SK-N-MC (cell line): ENCODE measurements at regions not wholly inside any gene's neighbourhood (a gene's known extent, or its start where the extent isn't known, plus 50 kb on each side); places are given as distances from the start of the nearest gene placed in this dataset.

Source experiments
- DNase-seq: peaks from one replicate; pipeline ENCODE4 v3.0.0-alpha.2; 2011; ENCODE audit warnings: low read depth, low spot score
- H3K27ac ChIP-seq: fragments of 200-600 bp; sonication (generic); 2 replicates; pipeline ENCODE4 v1.5.1; 2016; ENCODE audit warnings: mixed run types
- H3K36me3 ChIP-seq: fragments of 200-600 bp; sonication (generic); 2 replicates; pipeline ENCODE4 v1.6.1; 2017; ENCODE audit warnings: antibody characterized with exemption, low read length, mixed read lengths; ENCODE audit not compliant: insufficient read depth
- H3K4me3 ChIP-seq: fragments of 200-600 bp; sonication (generic); 2 replicates; pipeline ENCODE4 v1.5.1; 2016
- H3K9ac ChIP-seq: fragments of 200-600 bp; sonication (generic); 2 replicates; pipeline ENCODE4 v1.8.0; 2017; ENCODE audit warnings: mixed run types, mixed read lengths; ENCODE audit not compliant: insufficient read length
- H3K9me3 ChIP-seq: fragments of 200-600 bp; sonication (generic); 2 replicates; pipeline ENCODE4 v1.6.1; 2017; ENCODE audit warnings: low read depth, mild to moderate bottlenecking, antibody characterized with exemption, low read length, moderate library complexity, mixed read lengths
- EZH2 ChIP-seq: fragments of 200-600 bp; sonication (generic); IDR thresholded peaks from one replicate; pipeline ENCODE4 v1.6.1; 2017; ENCODE audit warnings: antibody characterized with exemption
- FOXP2 ChIP-seq: optimal IDR thresholded peaks from 2 replicates; pipeline ENCODE3; 2011; ENCODE audit warnings: mild to moderate bottlenecking, moderate library complexity; ENCODE audit not compliant: insufficient read depth; ENCODE audit errors: extremely low read length, control extremely low read depth
- POLR2AphosphoS5 ChIP-seq: IDR thresholded peaks from 2 replicates; pipeline ENCODE4 v1.6.1; 2012; ENCODE audit warnings: mild to moderate bottlenecking, low read depth, low read length, borderline replicate concordance

DNA sequence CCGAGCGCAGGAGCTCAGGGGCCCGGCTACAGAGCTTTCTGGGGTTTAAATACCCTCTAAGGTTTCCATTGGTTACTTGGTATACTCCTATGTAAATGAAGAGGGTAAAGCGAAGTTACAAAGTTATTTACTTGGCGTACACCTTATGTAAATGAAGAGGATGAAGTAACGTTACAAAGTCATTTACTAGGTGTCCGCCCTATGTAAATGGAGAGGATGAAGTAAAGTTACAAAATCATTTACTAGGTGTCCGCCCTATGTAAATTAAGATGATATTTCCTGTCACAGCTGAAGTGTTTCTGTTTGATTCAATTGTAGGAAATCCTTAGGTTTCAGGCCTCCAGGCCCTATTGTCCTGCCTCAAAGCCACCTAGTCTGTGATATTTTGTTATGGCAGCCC is 358.2 kb downstream of the MTRR start:
- Histone ChIP-seq H3K27ac (no peak overlapping the region), H3K9me3 (no peaks in the 10 kb centered on the region), H3K4me3 (no peak overlapping the region), H3K36me3 (no peaks in the 10 kb centered on the region), H3K9ac (no peak overlapping the region)
- no peak for DNase-seq
- TF ChIP-seq EZH2, result no peak
- TF ChIP-seq POLR2AphosphoS5, result no peak
- TF ChIP-seq FOXP2, result no peak

GRCh38 chr5:8229551-8229950 is 360.6 kb downstream of the MTRR start:
- H3K36me3 ChIP-seq, result no peaks in the 10 kb centered on the region
- TF ChIP-seq FOXP2 (no peak), POLR2AphosphoS5 (no peak), EZH2 (no peak)
- no peak overlapping the region for H3K9ac ChIP-seq
- H3K4me3 ChIP-seq, result no peak overlapping the region
- no peak overlapping the region for H3K27ac ChIP-seq
- no peaks in the 10 kb centered on the region for H3K9me3 ChIP-seq
- no peak for DNase-seq

- DNase-seq, result no peak
- no peak for TF ChIP-seq FOXP2
- no peak for TF ChIP-seq POLR2AphosphoS5
- TF ChIP-seq EZH2, result no peak
These were observed 361.9 kb downstream of the MTRR start for GRCh38 chr5:8230868-8231267.

GRCh38 chr5:8233479-8233878 is 364.5 kb downstream of the MTRR start:
- Histone ChIP-seq H3K4me3 (no peak overlapping the region), H3K9me3 (no peaks in the 10 kb centered on the region), H3K36me3 (no peaks in the 10 kb centered on the region), H3K9ac (no peak overlapping the region), H3K27ac (no peak overlapping the region)
- TF ChIP-seq POLR2AphosphoS5 (no peak), FOXP2 (no peak), EZH2 (no peak)
- no peak for DNase-seq

More at GRCh38 chr5:8230868-8231267, 361.9 kb downstream of the MTRR start:
- Histone ChIP-seq H3K27ac (no peak overlapping the region), H3K36me3 (no peaks in the 10 kb centered on the region), H3K9me3 (no peaks in the 10 kb centered on the region), H3K9ac (no peak overlapping the region), H3K4me3 (no peak overlapping the region)

DNA sequence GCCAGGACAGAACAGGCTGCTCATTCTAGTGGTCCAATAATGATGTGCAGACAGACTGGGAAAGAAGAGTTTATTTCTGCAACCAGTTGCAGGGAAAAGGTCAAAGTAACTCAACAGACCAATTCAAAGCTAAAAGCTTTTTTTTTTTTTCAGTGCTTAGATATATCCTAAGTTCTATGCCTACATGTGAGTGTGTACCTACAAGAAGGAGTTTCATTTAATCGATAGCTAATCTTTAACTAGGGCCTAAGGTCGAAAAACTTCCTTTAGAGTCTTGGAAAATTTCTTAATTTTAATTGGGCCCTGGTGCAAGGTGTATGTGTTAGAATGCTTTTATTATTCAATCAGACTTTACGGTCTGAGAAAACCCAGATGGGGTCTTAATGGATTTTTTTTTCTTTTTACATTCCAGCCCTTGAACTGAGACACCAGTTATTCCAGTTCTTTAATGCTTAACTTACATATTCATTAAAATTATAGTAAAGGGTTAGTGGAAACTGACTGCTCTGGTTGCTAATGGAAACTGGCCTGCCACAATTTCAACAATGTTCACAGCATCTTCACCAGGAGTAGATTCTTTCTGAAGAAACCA is 365.3 kb downstream of the MTRR start:
- Histone ChIP-seq H3K9me3 (no peaks in the 10 kb centered on the region), H3K36me3 (no peaks in the 10 kb centered on the region), H3K4me3 (no peak overlapping the region), H3K27ac (no peak overlapping the region), H3K9ac (no peak overlapping the region)
- TF ChIP-seq FOXP2, result no peak
- no peak for TF ChIP-seq POLR2AphosphoS5
- no peak for TF ChIP-seq EZH2
- no peak for DNase-seq

GRCh38 chr5:8238080-8238479 is 369.1 kb downstream of the MTRR start:
- Histone ChIP-seq H3K9ac (no peak overlapping the region), H3K27ac (no peak overlapping the region), H3K36me3 (no peaks in the 10 kb centered on the region), H3K9me3 (no peaks in the 10 kb centered on the region), H3K4me3 (no peak overlapping the region)
- TF ChIP-seq POLR2AphosphoS5 (no peak), FOXP2 (no peak), EZH2 (no peak)
- DNase-seq, result no peak

DNA sequence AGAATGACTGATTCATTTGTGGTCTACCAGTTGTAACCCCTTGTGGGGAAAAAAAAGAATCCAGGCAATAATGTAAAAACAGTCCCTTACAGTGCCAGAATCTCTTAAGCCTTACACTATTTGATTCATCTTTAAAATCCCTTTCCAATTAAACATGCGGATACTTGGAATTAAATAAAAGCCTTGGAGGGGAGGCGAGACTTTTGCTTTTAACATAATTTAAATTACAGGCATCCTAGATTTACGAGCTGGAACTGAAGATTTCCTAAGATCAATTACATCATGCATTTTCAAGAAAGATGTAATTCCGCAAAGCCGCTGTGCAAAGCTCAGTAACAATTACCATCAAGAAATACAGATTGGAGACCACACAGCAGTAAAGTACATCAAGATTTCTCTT is 370.2 kb downstream of the MTRR start:
- no peak for DNase-seq
- Histone ChIP-seq H3K9ac (no peak overlapping the region), H3K9me3 (no peaks in the 10 kb centered on the region), H3K27ac (no peak overlapping the region), H3K36me3 (no peaks in the 10 kb centered on the region), H3K4me3 (no peak overlapping the region)
- TF ChIP-seq POLR2AphosphoS5 (no peak), EZH2 (no peak), FOXP2 (no peak)

GRCh38 chr5:8239646-8240045 is 370.7 kb downstream of the MTRR start:
- Histone ChIP-seq H3K4me3 (no peak overlapping the region), H3K9ac (no peak overlapping the region), H3K27ac (no peak overlapping the region), H3K9me3 (no peaks in the 10 kb centered on the region), H3K36me3 (no peaks in the 10 kb centered on the region)
- no peak for DNase-seq
- TF ChIP-seq EZH2 (no peak), FOXP2 (no peak), POLR2AphosphoS5 (no peak)

DNA sequence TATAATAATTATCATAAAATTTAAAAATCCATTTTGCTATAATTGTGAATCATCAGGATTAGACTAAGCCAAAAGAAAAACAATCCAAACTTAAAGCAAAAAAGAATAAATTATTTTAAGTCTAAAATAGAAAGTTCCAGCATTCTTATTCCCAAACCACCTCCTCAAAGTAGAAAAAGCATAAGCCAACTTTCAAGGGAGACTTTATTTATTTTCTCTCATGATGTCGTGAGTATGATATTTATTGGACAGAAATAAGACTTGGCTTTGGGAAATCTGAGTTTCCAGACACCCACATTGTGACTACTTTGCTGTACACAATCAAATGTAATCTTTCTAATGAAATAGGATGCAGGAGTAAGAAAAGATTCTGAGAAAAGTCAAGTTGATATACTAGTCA is 372.1 kb downstream of the MTRR start:
- no peak overlapping the region for H3K4me3 ChIP-seq
- DNase-seq, result no peak
- H3K27ac ChIP-seq, result no peak overlapping the region
- no peaks in the 10 kb centered on the region for H3K9me3 ChIP-seq
- no peak overlapping the region for H3K9ac ChIP-seq
- TF ChIP-seq FOXP2 (no peak), EZH2 (no peak), POLR2AphosphoS5 (no peak)
- no peaks in the 10 kb centered on the region for H3K36me3 ChIP-seq

DNA sequence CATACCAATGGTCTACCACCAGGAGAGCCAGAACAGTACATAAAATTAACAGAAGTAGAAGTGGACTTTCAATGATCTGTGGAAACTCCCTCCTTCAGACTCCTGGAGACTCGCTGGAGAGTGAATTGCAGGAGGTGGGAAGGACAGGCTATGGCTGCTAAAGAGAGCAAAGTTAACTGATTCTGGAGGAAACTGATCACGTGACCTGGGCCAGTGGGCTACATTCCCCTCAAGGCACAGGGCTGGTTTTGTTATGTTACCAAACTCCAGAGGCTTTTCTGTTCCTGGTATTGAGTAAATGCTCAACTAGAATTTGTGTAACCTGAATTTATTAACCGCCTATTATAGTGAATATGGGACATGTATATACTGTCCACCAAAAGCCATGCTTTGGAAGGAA is 372.6 kb downstream of the MTRR start:
- H3K9ac ChIP-seq, result no peak overlapping the region
- H3K36me3 ChIP-seq, result no peaks in the 10 kb centered on the region
- H3K4me3 ChIP-seq, result no peak overlapping the region
- no peak overlapping the region for H3K27ac ChIP-seq
- no peaks in the 10 kb centered on the region for H3K9me3 ChIP-seq
- no peak for DNase-seq
- TF ChIP-seq EZH2 (no peak), POLR2AphosphoS5 (no peak), FOXP2 (no peak)
